Activated CD8-positive, alpha-beta T cell treated with anti-CD3 and anti-CD28 coated beads for 36 hours (primary cell): ENCODE measurements at regions not wholly inside any gene's neighbourhood (a gene's known extent, or its start where the extent isn't known, plus 50 kb on each side); places are given as distances from the start of the nearest gene placed in this dataset.

ENCODE experiments used
- ATAC-seq: fragments of 200-7000 bp; cut with Tn5 transposase; one replicate; pipeline ENCODE4 v1.10.0; 2021; ENCODE audit warnings: mild to moderate bottlenecking, moderate library complexity
- CTCF ChIA-PET: fragments of 350-600 bp; sonication (Branson Sonifier 250); formaldehyde crosslinking; loops from one replicate; lab custom pipeline; 2021; ENCODE audit warnings: antibody characterized with exemption; lab: Charles Lee
- POLR2A ChIA-PET: fragments of 350-600 bp; sonication (Branson Sonifier 250); formaldehyde crosslinking; loops from one replicate; lab custom pipeline; 2021; ENCODE audit warnings: antibody characterized with exemption; lab: Charles Lee
- DNase-seq: peaks from one replicate; pipeline ENCODE4 v3.0.0-alpha.2; 2020
- H3K27ac Mint-ChIP-seq: one replicate; pipeline ENCODE4 v1.8.0; 2021; ENCODE audit warnings: mild to moderate bottlenecking, mixed read lengths
- H3K27me3 Mint-ChIP-seq: one replicate; pipeline ENCODE4 v1.8.0; 2021; ENCODE audit warnings: mixed read lengths
- H3K36me3 Mint-ChIP-seq: one replicate; pipeline ENCODE4 v1.8.0; 2021; ENCODE audit warnings: low read depth, mixed read lengths
- H3K4me1 Mint-ChIP-seq: one replicate; pipeline ENCODE4 v1.8.0; 2021; ENCODE audit warnings: low read depth, mixed read lengths
- H3K4me3 Mint-ChIP-seq: one replicate; pipeline ENCODE4 v1.8.0; 2021; ENCODE audit warnings: mild to moderate bottlenecking, moderate library complexity, mixed read lengths
- H3K9me3 Mint-ChIP-seq: one replicate; pipeline ENCODE4 v1.8.0; 2021; ENCODE audit warnings: mixed read lengths
- intact Hi-C: fragments of 100-400 bp; cut with micrococcal nuclease; formaldehyde crosslinking; loops from one replicate; pipeline ENCODE4 v1.10.0; 2022
- TF ChIP-seq, protein P1 (sequence below): fragments of 200-600 bp; IDR thresholded peaks from one replicate; pipeline ENCODE4 v1.8.0; 2022; ENCODE audit warnings: antibody characterized with exemption, mild to moderate bottlenecking

DNA sequence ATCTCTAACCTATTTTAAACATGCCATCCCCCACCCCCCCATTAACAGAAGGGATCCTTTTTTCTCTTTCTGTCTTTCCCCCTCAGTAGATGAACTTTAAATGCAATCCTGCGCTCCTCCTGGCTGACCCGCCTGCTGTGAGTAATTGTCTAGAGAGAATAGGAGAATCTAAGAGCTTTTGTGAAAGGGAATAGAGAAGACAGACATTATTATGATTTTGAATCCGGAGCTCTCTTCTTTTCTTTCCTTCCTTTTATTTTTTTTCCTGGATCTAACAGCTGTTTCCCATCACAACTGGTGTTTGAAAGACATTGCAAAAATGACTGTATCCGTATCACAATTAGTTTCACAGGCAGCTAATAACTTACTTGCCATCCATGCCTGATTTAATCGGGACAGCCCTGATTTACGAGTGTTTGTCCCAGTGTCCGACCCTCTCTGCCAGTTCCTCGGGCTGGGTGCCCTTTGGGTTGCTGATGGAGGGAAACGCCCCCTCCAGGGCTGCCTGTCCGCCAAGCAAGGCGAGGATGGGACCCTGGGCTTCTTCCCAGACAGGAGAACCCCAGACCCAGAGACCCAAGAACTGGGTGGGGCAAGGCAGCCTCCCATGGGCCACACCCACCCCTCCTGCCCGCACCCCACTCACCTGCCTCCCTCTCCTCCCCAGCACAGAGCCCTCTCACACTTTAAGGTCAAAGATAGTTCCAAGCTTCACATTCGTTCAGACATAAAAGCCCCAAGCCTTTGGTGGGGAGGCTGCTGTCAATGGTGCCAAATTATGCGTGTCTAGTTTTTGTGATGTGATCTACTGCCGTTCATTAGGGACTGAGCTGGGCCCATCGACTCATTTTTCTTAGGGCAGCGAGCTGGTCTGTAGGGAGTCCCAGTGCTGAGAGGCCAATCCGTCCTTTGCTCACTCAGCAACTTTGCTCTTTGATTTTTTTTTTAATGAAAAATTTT is 231.7 kb downstream of the ZNF516 start:
- Mint-ChIP-seq H3K36me3 (no peaks in the 10 kb centered on the region), H3K27ac (no peak overlapping the region), H3K9me3 (no peaks in the 10 kb centered on the region), H3K4me1 (no peaks in the 10 kb centered on the region), H3K27me3 (peaks cover 7% of the 10 kb centered on the region), H3K4me3 (no peak overlapping the region)
- no peak for DNase-seq
- no peak for ATAC-seq
- POLR2A ChIA-PET, result interaction anchor here (0.6 kb wide), 2 partner anchors 239 to 1413 kb away, joined by 3 to 4 read pairs; no protein-coding TSS in a partner anchor
- TF ChIP-seq, protein P1, sequence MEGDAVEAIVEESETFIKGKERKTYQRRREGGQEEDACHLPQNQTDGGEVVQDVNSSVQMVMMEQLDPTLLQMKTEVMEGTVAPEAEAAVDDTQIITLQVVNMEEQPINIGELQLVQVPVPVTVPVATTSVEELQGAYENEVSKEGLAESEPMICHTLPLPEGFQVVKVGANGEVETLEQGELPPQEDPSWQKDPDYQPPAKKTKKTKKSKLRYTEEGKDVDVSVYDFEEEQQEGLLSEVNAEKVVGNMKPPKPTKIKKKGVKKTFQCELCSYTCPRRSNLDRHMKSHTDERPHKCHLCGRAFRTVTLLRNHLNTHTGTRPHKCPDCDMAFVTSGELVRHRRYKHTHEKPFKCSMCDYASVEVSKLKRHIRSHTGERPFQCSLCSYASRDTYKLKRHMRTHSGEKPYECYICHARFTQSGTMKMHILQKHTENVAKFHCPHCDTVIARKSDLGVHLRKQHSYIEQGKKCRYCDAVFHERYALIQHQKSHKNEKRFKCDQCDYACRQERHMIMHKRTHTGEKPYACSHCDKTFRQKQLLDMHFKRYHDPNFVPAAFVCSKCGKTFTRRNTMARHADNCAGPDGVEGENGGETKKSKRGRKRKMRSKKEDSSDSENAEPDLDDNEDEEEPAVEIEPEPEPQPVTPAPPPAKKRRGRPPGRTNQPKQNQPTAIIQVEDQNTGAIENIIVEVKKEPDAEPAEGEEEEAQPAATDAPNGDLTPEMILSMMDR, result no peak
- CTCF ChIA-PET, result no interaction called here
- intact Hi-C loops, result no loop called here

DNA sequence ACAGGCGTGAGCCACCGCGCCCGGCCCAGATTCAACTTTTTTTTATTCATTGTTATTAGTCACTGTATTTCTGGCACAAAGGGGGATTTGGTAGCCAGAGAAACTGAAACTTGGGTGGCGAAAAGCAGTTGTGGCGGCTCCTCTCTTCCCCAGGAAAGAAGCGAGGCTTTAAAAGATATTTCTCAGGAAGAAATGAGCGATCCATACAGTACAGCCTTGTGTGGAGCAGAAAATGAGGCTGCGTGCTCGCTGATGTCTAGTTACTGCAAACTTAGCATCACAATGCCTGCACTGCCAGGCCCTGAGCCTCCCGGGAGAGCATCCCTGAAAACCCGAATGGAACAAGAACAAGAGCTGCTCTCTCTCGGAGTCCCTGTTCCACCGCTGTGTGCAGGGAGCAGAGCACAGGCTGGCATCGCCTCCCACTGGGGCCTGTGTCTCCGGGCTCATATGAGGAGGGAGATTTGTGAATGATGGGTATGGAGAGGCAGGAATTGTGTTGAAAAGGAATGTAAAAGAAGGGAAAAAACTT is 234.0 kb downstream of the ZNF516 start:
- Mint-ChIP-seq H3K27ac (no peak overlapping the region), H3K4me1 (no peaks in the 10 kb centered on the region), H3K9me3 (no peaks in the 10 kb centered on the region), H3K36me3 (no peaks in the 10 kb centered on the region), H3K4me3 (no peak overlapping the region), H3K27me3 (peaks cover 7% of the 10 kb centered on the region)
- intact Hi-C loops, result no loop called here
- DNase-seq (no peak), ATAC-seq (no peak)
- POLR2A ChIA-PET, result no interaction called here
- CTCF ChIA-PET, result no interaction called here
- TF ChIP-seq, protein P1, result no peak

DNA sequence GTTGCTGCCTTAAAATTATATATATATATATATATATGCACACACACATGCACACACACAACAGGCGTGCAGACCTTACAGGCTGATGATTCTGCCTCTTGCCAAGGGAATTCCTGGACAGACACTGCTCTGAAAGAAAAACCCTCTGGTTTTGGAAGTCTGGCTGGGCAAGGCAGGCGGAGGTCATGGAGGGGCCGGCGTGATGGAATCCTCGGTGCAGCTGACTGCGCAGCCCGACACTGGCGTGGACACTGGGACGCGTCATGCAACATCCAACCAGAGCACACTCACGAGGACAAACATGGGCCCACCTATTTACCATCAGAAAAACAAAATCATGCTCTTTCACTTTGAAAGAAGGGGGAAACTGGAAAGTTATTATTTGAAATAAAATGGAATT is 235.3 kb downstream of the ZNF516 start:
- ChIA-PET POLR2A (no interaction called here), CTCF (no interaction called here)
- intact Hi-C loops, result no loop called here
- no peak for ATAC-seq
- TF ChIP-seq, protein P1, result no peak
- DNase-seq, result no peak
- no peak overlapping the region for H3K4me3 Mint-ChIP-seq
- peaks cover 8% of the 10 kb centered on the region for H3K27me3 Mint-ChIP-seq
- no peaks in the 10 kb centered on the region for H3K36me3 Mint-ChIP-seq
- H3K9me3 Mint-ChIP-seq, result no peaks in the 10 kb centered on the region
- H3K4me1 Mint-ChIP-seq, result no peaks in the 10 kb centered on the region
- H3K27ac Mint-ChIP-seq, result no peak overlapping the region

DNA sequence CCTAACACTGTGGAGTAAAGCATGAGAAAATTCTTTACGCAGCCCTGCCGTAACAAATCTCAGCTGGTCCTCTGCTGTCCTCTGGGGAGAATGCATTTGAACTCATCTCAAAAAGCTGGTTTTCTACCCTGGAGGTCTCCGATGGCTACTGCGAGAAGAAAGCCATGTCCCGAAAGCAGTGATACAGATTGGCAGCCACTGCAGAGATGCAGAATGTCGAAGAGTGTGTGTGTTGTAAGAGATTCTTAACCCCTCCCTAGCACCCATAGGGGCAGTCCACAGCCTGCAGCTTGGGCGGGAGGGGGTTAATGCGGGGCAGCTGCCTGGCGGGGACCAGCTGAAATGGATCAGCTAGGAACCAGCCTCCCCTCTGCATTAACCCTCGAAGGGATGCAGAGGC is 235.9 kb downstream of the ZNF516 start:
- H3K9me3 Mint-ChIP-seq, result no peaks in the 10 kb centered on the region
- no peak overlapping the region for H3K27ac Mint-ChIP-seq
- CTCF ChIA-PET, result no interaction called here
- ATAC-seq, result no peak
- intact Hi-C loops, result no loop called here
- TF ChIP-seq, protein P1, result no peak
- POLR2A ChIA-PET, result no interaction called here
- H3K4me3 Mint-ChIP-seq, result no peak overlapping the region
- H3K36me3 Mint-ChIP-seq, result no peaks in the 10 kb centered on the region
- no peak for DNase-seq
- H3K4me1 Mint-ChIP-seq, result no peaks in the 10 kb centered on the region
- H3K27me3 Mint-ChIP-seq, result peaks cover 8% of the 10 kb centered on the region

DNA sequence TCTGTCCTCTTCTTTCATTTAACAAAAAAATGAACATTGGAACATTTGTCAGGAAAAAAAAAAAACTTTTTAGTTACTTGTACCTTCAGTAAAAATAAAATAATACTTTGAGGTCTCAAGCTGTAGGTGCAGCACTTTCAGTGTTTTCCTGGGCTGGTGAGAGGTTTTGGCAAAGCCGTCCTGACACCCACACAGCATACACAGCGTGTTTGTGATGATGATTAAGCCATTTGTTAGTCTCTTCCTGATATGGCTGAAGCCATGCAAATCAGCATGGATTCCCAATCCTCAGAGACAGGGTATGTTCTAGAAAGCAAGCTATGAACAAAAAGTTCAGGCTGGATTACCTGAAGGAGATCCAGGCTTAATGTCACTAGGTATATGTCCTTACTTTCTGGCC is 236.8 kb downstream of the ZNF516 start:
- Mint-ChIP-seq H3K27me3 (peaks cover 8% of the 10 kb centered on the region), H3K4me3 (no peak overlapping the region), H3K9me3 (no peaks in the 10 kb centered on the region), H3K27ac (no peak overlapping the region), H3K4me1 (no peaks in the 10 kb centered on the region), H3K36me3 (no peaks in the 10 kb centered on the region)
- TF ChIP-seq, protein P1, result no peak
- DNase-seq (no peak), ATAC-seq (no peak)
- CTCF ChIA-PET, result no interaction called here
- intact Hi-C loops, result no loop called here
- POLR2A ChIA-PET, result no interaction called here
